ENCODE measurements at regions not wholly inside any gene's neighbourhood (a gene's known extent, or its start where the extent isn't known, plus 50 kb on each side); places are given as distances from the start of the nearest gene placed in this dataset.

DNA sequence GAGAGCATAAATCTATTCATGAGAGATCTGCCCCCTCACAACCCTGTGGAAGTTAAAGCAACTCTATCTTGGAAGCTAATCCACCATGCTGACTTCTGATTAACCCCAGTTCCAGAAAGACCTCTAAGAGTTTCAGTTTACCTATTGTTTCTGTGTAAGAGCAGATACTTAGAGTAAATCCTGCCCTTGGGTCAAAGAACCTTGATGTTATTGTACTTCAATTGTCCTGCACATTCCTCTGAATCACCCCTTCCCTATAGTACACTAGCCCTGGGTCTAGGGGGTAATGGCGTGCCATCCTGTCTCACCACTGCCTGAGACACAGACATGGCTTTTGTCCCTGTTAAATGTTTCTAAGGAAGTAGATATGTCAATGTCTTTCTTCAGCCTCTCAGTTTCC is 138.6 kb downstream of the CAAP1 start:
- TF ChIP-seq, protein P1, sequence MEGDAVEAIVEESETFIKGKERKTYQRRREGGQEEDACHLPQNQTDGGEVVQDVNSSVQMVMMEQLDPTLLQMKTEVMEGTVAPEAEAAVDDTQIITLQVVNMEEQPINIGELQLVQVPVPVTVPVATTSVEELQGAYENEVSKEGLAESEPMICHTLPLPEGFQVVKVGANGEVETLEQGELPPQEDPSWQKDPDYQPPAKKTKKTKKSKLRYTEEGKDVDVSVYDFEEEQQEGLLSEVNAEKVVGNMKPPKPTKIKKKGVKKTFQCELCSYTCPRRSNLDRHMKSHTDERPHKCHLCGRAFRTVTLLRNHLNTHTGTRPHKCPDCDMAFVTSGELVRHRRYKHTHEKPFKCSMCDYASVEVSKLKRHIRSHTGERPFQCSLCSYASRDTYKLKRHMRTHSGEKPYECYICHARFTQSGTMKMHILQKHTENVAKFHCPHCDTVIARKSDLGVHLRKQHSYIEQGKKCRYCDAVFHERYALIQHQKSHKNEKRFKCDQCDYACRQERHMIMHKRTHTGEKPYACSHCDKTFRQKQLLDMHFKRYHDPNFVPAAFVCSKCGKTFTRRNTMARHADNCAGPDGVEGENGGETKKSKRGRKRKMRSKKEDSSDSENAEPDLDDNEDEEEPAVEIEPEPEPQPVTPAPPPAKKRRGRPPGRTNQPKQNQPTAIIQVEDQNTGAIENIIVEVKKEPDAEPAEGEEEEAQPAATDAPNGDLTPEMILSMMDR (IDR thresholded peaks at IDR 0.05; ENCODE audit: low read depth, low read length, poor library complexity, severe bottlenecking), result no peak
- TF ChIP-seq EZH2phosphoT487 (IDR thresholded peaks at IDR 0.05; ENCODE audit: borderline replicate concordance, low read length), result no peak
